ENCODE measurements at regions not wholly inside any gene's neighbourhood (a gene's known extent, or its start where the extent isn't known, plus 50 kb on each side); places are given as distances from the start of the nearest gene placed in this dataset.

DNA sequence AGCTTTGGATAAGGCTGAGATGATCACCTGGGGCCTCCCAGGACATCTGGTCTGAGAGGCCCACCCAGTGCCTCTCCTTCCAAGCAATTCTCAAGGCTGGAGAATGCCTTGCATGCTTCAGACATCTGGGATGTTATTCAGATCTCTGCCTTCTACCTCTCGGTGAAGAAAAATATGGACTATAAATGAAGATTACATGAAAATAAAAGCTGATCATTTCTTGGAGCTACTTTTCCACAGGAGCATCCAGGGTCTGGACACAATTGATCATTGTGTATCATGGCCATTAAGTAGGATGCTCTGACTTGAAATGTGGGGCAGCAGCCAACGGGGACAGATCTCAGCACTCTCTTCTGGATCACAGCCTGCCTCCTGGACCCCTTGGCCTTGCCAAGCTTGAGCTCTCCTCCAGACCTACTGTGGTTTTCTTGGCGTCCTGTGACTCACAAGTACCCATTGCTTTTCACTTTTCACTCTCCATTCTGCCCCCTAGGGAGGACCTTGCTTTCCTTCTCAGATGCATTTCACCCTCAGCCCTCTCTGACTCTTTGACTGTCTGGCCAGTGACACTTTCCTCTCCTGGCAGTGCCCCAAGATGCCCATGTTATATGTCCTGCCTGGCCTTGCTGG, 203.1 kb downstream of the INSIG2 start:
- Mint-ChIP-seq H3K4me3 (no peak overlapping the region), H3K36me3 (peaks cover 6% of the 10 kb centered on the region), H3K27me3 (ENCODE audit: low read depth) (no peaks in the 10 kb centered on the region; the same call in 1 of the 2 replicates), H3K27ac (no peak overlapping the region), H3K4me1 (no peaks in the 10 kb centered on the region), H3K9me3 (peaks cover 10% of the 10 kb centered on the region)
- TF ChIP-seq PREB (CRISPR knock-in tag; IDR thresholded peaks at IDR 0.05; ENCODE audit: borderline replicate concordance): no peak
- no peak for TF ChIP-seq AR (CRISPR knock-in tag; IDR thresholded peaks at IDR 0.05)
- TF ChIP-seq GABPB1 (CRISPR knock-in tag; IDR thresholded peaks at IDR 0.05): no peak
- TF ChIP-seq ZNF416 (CRISPR knock-in tag; IDR thresholded peaks at IDR 0.05): no peak
- no peak for TF ChIP-seq ATF1 (CRISPR knock-in tag; IDR thresholded peaks at IDR 0.05)
- TF ChIP-seq FOXP1 (CRISPR knock-in tag; IDR thresholded peaks at IDR 0.05; ENCODE audit: borderline replicate concordance): no peak
- TF ChIP-seq, protein P1, sequence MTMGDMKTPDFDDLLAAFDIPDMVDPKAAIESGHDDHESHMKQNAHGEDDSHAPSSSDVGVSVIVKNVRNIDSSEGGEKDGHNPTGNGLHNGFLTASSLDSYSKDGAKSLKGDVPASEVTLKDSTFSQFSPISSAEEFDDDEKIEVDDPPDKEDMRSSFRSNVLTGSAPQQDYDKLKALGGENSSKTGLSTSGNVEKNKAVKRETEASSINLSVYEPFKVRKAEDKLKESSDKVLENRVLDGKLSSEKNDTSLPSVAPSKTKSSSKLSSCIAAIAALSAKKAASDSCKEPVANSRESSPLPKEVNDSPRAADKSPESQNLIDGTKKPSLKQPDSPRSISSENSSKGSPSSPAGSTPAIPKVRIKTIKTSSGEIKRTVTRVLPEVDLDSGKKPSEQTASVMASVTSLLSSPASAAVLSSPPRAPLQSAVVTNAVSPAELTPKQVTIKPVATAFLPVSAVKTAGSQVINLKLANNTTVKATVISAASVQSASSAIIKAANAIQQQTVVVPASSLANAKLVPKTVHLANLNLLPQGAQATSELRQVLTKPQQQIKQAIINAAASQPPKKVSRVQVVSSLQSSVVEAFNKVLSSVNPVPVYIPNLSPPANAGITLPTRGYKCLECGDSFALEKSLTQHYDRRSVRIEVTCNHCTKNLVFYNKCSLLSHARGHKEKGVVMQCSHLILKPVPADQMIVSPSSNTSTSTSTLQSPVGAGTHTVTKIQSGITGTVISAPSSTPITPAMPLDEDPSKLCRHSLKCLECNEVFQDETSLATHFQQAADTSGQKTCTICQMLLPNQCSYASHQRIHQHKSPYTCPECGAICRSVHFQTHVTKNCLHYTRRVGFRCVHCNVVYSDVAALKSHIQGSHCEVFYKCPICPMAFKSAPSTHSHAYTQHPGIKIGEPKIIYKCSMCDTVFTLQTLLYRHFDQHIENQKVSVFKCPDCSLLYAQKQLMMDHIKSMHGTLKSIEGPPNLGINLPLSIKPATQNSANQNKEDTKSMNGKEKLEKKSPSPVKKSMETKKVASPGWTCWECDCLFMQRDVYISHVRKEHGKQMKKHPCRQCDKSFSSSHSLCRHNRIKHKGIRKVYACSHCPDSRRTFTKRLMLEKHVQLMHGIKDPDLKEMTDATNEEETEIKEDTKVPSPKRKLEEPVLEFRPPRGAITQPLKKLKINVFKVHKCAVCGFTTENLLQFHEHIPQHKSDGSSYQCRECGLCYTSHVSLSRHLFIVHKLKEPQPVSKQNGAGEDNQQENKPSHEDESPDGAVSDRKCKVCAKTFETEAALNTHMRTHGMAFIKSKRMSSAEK (CRISPR knock-in tag; IDR thresholded peaks at IDR 0.05; ENCODE audit: borderline replicate concordance): no peak
- TF ChIP-seq MXD4 (CRISPR knock-in tag; IDR thresholded peaks at IDR 0.05; ENCODE audit: borderline replicate concordance): no peak
- TF ChIP-seq CREM (CRISPR knock-in tag; IDR thresholded peaks at IDR 0.05): no peak
- TF ChIP-seq EMX1 (CRISPR knock-in tag; IDR thresholded peaks at IDR 0.05): no peak
- no peak for TF ChIP-seq CBFB (CRISPR knock-in tag; IDR thresholded peaks at IDR 0.05; ENCODE audit: low read depth)
- TF ChIP-seq ETV6 (CRISPR knock-in tag; IDR thresholded peaks at IDR 0.05): no peak
- no peak for TF ChIP-seq NFYB (CRISPR knock-in tag; conservative IDR thresholded peaks at IDR 0.05; ENCODE audit: low read depth)
- TF ChIP-seq, protein P2, sequence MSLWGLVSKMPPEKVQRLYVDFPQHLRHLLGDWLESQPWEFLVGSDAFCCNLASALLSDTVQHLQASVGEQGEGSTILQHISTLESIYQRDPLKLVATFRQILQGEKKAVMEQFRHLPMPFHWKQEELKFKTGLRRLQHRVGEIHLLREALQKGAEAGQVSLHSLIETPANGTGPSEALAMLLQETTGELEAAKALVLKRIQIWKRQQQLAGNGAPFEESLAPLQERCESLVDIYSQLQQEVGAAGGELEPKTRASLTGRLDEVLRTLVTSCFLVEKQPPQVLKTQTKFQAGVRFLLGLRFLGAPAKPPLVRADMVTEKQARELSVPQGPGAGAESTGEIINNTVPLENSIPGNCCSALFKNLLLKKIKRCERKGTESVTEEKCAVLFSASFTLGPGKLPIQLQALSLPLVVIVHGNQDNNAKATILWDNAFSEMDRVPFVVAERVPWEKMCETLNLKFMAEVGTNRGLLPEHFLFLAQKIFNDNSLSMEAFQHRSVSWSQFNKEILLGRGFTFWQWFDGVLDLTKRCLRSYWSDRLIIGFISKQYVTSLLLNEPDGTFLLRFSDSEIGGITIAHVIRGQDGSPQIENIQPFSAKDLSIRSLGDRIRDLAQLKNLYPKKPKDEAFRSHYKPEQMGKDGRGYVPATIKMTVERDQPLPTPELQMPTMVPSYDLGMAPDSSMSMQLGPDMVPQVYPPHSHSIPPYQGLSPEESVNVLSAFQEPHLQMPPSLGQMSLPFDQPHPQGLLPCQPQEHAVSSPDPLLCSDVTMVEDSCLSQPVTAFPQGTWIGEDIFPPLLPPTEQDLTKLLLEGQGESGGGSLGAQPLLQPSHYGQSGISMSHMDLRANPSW (CRISPR knock-in tag; conservative IDR thresholded peaks at IDR 0.05; ENCODE audit: low read depth): no peak
- no peak for TF ChIP-seq ZNF232 (CRISPR knock-in tag; IDR thresholded peaks at IDR 0.05)
- no peak for TF ChIP-seq MYBL2 (CRISPR knock-in tag; IDR thresholded peaks at IDR 0.05)
- no peak for TF ChIP-seq ELF4 (CRISPR knock-in tag; IDR thresholded peaks at IDR 0.05; ENCODE audit: low read depth)
- TF ChIP-seq CDX4 (CRISPR knock-in tag; IDR thresholded peaks at IDR 0.05; ENCODE audit: borderline replicate concordance): no peak
- no peak for TF ChIP-seq ZNF121 (CRISPR knock-in tag; IDR thresholded peaks at IDR 0.05)
- TF ChIP-seq HMGXB4 (CRISPR knock-in tag; IDR thresholded peaks at IDR 0.05): no peak
- POLR2A ChIA-PET: no interaction called here
- DNase-seq (ENCODE audit: low spot score): no peak
- no peak for ATAC-seq
- CTCF ChIA-PET: no interaction called here

All from WTC11 (cell line).